GM19468 (cell line): ENCODE measurements at regions not wholly inside any gene's neighbourhood (a gene's known extent, or its start where the extent isn't known, plus 50 kb on each side); places are given as distances from the start of the nearest gene placed in this dataset.

Source experiments
- ATAC-seq: cut with Tn5 transposase; IDR thresholded peaks from one replicate; pipeline ENCODE4 v1.9.1; 2021; ENCODE audit warnings: mild to moderate bottlenecking, moderate library complexity, moderate number of reproducible peaks; ENCODE audit not compliant: unreplicated experiment; ENCODE audit errors: extremely low read depth

DNA sequence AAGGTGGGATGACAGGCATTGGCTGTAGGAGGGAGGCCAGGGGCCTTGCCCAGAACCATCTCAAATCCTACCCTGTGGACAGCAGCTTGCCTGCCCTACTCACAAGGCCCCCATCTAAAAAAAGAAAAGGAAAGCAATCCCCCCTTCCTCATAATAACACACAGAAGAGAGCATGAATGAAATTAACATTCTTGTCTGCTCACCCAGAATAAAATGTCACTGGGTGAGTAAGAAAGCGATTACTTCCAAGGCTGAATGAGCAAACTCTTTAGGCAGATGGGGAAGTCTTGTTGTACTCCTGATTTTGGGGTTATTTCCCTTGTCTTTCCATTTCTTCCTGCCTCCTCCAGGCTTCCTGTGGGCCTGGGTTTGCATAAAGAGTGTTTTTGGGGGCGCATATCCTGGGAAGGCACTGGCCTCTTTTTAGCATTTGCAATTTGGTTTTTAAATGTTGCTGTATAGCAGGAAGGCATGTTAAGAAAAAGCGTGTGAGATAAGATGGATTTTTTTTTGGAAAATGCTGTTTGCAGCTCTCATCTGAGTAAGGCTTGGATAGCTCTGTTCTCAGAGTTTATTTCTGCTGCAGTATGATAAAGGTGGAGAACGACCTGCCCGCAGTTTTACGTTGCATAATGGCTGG lies 248.3 kb upstream of the GATB start:
- no peak for ATAC-seq

DNA sequence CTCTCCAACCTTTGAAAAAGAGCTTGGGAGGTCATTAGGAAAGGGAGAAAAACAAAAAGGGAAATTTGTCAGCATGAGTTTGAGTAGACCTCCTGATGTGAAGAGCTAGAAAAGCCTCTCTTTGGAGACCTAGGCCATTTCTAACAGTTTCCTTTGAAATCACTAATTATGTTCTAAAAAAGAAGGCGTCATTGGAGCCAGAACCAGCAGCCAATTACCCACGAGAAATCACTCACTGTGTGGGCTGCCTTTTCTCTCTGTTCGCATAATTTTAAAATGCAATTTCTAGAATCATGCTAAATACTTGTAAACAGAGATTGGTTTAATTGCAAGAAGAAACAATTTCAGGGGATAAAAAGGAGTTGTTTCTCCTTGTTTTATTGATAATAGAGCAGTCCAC lies 246.3 kb upstream of the GATB start:
- ATAC-seq = no peak

DNA sequence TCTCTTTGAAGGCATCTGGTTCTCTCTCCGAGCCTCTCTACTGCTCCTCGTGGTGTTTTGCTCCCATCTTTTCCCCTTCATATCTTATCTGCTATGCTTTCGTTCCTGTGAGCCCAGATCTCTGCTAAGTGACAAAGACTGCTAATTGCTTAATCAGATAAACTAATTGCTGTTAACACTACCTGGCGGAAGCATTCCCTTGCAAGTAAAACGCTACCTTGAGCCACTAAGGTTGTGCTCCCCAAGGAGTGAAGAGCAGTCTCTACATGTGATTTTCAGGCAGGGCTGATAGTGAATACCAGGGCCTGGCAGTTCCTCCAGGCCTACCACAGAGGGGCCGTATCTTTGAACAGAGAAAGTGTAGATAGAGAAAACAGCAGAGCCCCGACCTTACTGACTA lies 244.0 kb upstream of the GATB start:
- no peak for ATAC-seq

DNA sequence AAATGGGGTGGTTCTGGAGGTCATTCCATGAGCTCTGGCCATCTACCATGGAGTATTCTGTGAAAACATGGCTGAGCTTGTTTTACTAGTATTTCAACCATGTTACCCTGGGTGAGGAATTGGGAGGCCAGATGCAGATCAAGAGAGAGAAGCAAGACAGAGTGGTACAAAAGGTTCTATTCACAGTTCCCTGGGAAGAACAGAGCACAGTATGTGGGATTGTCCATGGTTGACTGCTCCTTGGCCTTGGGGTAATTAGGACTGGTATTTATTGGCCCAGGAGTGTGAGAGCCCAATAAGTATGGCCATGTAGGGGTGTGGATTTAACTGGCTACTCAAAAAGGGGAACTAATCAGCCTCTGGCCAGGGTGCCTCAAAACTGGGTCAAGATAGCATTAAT lies 239.7 kb upstream of the GATB start:
- no peak for ATAC-seq

DNA sequence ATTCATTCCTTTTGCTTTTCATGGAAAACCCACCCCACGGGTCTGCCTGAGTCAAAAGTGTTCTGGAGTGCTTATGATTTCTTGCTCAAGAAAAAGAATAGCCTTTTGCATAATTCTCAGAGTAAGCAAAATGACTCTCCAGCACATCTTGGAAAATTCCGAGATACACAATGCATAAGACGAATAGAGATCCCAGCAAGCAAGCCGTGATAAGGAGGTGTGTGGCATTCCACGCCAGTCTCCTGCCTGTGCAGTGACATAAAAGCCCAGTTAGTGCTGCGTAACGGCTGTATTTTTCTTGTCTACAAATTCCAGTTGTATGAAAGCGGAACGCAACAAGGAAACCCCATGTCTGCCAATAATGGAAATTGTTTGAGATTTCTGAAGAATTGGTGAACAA lies 237.9 kb upstream of the GATB start:
- ATAC-seq = no peak

DNA sequence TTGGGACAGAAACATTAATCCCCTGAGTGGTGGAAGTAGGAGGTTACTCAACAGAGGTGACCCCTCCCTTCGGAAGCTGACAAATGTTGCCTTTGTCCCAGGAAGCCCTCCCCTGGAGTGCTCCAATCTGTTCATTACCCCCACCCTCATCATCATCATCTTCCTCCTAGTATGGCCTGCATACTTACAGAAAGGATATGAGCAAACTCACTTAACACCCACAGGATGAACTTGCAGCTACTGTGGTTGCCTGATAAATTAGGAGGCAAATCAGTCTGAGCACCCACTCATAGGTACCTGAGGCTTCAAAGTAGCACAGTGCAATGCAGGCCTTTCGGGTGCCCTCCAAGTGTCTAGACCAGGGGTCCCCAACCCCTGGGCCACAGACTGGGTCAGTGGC lies 236.7 kb upstream of the GATB start:
- no peak for ATAC-seq

DNA sequence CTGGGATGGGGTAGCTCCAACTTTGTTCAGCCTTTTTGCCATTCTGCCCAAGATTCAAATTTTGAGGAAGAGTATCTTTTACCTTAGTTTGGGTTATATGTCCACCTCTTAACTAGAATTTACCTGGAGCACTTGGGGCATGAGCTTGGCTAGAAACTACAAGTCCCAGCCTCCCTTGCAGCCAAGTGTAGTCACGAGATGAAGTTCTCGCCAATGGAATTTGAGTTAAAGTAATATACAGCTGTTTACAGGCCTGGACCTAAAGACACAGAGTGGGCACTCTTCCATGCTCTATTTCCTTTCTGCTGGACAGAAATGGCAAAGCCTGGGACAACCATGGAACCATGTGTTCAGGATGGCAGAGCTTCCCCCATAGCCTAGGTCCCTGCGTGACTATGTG lies 233.6 kb upstream of the GATB start:
- ATAC-seq = no peak

DNA sequence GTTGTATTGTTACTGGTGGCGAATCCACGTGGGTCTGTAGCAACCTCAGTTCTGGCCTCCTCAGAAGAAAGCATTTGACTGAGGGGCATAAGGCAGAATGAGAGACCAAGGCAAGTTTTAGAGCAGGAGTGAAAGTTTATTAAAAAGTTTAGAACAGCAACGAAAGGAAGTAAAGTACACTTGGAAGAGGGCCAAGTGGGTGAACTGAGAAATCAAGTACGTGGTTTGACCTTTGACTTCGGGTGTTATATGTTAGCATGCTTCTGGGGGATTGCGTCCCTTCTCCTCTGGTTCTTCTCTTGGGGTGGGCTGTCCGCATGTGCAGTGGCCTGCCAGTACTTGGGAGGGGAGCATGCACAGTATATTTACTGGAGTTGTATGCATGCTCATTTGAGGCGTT lies 232.7 kb upstream of the GATB start:
- ATAC-seq = no peak

DNA sequence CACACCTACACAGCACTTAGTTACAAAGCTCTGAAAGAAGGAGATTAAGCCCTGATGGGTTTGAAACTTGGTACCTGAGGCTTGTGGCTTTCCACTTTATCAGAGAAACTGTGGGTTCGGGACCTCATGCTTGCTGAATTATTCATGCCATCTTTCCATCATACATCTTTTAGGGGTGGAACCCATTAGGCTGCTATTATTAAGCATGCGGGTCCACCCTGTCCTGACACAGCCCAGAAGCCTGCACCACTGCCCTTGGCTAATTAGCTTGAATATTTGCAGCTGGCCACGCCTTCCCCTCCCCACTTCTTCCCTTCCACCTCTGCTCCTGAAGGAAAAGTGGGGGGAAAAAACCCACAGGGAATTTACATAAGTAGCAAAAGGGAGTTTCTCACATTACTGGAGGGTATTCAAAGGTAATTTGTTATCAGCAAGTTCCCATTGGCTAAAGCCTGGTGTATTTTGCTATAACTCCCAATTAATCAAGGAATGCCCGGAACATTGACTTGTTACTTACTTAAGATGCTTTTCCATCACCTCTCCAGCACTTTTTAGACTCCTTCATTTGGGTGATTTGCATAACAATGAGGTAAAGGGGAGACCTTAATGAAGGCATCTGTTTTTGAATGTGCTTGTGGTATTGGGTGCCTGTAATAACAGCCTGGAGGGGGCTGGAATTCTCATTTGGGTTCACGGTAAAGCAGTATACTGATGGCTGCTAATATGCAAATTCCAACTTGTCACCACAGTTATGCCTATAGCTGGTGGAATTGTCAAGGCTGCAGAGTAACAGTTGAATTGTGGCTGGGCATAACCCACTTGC lies 231.7 kb upstream of the GATB start:
- ATAC-seq = no peak

DNA sequence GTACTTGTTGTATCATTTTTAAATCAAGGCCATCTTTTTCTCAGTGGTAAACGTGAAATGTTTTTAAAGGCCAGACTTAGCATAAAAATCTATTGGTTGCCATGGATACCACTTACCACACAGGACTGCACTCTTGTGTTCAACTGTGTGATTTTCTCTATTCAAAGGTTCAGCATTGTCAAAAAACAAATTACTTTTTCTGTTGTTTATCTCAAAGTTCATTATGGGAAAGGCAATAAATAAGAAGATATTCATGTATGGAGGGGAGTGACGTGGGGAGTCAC lies 231.0 kb upstream of the GATB start:
- ATAC-seq = no peak

DNA sequence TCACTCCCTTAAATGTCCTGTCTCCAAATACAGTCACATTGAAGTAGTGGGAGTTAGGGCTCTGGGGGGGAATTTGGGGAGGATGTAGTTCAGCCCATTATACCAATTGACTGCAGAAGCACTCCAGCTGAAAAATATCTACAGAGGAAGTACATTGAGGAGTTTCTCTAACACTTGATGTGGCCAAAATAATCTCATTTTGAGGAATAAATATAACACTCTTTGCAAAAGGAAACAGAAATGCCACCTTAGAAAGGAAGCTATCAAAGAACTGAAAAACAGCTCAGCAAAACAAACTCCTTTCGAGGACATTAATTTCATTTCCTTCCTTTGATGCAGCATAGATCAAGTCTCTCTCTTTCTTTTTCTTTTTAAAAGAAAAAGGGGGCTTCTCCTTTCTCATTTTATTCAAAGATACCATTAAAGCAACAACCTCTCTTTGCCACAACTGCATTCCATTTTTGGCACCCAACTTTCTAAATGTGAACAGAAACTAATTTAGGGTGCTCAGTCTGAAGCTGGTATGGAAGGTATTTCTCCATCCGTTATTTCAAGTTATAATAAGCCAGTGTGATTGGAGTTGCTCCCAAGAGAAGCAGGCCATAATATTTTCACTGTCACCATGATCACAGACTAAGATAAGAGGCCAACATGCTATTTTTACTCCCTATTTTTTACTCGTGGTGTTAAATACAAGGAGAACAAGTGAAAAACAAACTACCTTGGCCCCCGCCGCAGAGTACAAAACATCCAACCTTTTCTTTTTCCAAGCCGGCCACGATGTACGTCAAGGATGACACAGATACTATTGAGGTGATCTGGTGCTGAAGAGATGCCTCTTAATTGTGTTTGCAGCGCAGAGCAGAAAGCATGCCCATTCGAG lies 230.4 kb upstream of the GATB start:
- ATAC-seq = no peak

DNA sequence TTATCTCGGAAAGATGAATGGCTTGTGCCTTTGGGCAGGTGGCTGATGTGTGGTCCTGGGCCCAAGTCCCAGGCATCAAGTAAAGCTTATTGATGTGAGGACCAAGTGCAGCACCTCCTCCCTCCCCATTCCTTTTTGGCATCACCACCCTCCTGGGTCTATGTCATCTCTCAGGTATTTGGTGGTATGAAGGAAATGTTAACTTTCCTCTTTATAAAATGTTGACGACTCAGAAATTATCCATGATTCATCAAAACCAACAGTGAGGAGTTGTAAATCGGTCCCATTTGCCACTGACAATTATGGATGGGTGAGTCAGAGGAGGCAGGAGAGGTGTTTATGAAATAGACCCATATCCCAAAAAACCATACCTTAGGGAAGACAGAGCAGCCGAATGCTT lies 229.4 kb upstream of the GATB start:
- no peak for ATAC-seq

DNA sequence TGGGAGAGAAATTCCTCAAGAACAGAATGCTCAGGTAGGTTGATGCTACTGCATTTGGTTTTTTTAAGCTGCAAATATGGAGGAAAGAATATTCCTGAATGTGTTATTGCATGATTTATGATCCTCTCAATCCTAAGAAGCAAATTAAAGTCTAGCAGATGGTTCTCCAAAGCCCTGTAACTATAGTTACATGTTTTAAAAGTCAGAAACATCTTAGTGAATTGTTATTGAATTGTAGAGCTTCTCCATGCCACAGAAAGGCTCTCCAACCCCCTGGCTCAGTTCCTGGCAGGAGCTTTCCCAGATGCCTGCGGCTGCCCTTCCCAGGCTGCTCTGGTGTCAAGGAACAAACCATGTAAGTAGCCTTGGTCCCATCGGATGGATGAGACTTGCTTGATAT lies 227.8 kb upstream of the GATB start:
- no peak for ATAC-seq

DNA sequence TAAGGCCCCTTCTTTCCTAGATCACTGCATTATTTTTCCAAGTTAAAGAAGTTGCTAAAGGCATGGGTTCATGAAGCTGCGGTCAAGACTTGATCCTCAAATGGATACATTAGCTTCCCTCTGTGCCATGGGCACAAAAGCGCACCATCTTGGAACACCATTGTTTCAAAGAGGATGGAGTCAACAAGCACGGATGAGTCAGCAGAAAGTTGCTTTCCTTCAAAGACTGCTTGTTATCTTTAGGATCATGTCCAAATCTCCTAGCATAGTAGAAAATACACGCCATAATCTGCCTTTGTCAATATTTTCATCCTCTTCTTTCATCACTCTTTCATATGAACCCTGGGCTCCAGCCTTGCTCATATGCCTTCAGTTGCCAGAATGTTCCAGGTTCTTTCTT lies 226.8 kb upstream of the GATB start:
- ATAC-seq = no peak

DNA sequence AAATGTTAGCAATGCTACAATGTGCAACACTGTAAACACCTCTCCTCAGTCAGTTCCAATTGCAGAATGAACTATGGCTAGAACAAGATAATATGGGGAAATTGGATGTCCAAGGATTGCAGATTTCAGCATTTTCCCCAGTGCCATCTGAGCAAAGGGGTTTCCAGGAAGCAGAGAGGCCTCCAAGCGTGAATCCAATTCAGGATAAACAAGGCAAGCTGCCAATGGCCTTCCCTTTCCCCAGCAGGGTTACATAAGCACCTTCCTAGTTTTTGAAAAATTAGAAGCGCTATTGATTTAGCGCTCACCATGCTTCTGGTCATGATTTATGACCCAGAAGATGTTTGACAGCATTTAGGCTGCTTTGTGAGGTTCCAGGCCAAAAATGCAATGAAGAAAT lies 223.0 kb upstream of the GATB start:
- ATAC-seq = no peak

DNA sequence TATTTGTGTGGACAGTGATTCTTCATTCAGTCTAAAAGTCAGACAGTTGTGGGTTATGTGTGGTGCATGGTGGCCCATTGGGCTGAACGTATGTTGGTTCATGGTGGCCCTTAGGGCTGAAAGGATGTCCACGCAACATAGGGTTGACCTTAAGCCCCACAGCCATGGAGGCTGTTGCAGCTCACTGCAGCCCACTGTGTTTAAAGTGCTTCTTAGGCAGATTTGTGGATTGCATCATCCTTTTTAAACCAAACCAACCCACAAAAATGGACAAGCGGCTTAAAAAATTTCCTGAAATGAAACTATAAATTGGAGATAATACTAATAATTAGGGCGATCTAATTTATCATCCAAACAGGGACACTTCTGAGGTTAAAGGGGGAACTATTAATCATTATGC lies 219.0 kb upstream of the GATB start:
- no peak for ATAC-seq

DNA sequence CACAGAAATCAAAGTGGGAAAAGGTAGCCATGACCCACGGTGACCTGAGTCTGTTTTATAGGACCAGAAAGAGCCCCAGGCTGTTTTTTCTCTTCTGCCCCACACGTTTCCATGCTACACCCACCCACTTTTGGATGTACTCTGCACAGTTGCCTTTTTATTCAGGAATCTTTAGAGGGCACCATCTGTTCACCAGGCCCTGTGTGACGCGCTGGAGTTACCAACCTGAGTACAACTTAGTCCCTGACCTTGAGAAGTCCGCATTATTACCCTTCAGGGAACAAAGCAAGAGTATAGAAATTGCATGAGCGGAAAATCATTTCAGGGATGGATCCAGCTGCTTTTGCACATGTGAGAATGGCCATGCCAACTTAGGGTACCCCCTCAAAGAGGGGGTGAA lies 207.8 kb upstream of the GATB start:
- no peak for ATAC-seq

DNA sequence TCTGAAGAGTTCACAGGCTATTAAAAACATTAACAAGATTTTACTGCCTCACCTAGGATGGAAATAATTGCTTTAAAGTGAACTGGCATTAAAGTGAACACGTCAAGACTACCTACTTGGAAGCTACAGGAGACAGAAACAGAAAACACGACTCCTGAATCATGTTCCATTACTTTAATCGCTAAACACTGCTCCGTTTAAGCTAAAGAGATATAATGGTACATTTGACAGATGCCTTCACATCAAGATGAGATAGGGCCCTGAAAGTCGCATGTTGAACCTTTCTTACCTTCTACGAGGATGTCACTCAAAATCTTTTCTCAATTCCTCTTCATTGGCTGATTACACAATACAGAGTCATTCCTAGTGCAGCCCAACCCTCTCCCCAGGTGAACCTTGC lies 206.3 kb upstream of the GATB start:
- no peak for ATAC-seq

DNA sequence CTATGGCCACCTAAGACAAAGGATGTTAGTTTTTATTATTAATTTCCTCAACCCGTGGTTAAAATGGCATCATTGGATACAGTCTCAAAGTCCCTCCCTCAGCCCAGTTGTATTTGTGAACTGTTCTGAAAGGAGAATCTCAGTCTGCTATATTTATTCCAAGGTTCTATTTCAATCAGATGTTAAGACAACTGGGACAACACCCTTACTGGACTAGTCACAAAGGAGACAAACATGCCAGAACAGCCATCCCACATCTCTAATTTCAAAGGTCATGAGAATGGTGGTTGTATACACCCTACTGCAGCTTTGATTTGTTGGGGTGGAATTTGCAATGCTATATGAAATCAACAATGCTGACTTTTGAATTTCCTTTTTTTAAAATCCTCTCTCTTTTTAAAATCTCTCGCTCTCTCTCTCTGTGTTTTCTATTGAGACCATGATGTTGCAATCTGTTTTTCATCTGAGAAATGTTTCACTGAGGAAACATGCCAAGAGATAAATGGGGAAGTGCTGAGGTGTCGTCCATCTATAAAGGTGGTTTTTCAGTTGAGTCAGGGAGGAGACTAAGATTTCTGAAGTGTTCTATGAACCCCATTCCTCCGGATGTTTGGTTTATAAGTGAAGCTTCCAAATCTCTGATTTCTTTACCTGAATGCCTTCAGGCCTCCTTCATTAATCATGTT lies 201.5 kb upstream of the GATB start:
- no peak for ATAC-seq

DNA sequence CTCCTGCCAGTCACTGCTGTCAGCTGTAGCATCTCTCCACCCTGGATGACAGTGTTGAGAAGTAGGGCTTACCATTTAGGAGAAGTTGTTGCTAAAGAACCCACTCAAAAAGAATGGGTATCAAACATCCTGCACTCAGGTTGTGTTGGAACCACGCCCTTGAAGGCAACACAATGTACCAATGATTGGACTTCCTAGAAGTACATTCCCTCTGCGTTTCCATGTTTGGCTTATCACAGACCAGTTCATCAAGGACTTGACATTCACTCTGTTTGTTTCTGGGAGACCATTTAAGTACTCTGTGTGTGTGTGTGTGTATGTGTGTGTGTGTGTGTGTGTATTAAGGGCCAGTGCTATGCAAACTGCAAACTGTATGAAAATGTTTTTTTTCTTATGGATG lies 200.6 kb upstream of the GATB start:
- no peak for ATAC-seq
